Thyroid gland (tissue), 4 donors: ENCODE measurements at regions not wholly inside any gene's neighbourhood (a gene's known extent, or its start where the extent isn't known, plus 50 kb on each side); places are given as distances from the start of the nearest gene placed in this dataset.

Source experiments
- DNase-seq, 2 donors: peaks; one replicate each; pipeline ENCODE4 v3.0.0-alpha.2; 2019
- H3K27ac ChIP-seq, 3 donors: fragments of 200-600 bp; sonication (generic); 1 replicate in 2 of 3; 2 replicates in 1 of 3; pipeline ENCODE4 v1.5.1; 2016 to 2019; ENCODE audit warnings: mild to moderate bottlenecking in 1 of 3, moderate library complexity in 1 of 3
- H3K27me3 ChIP-seq: fragments of 200-600 bp; sonication (generic); one replicate; pipeline ENCODE4 v1.5.1; 2019
- H3K36me3 ChIP-seq, 2 donors: fragments of 200-600 bp; sonication (generic); one replicate each; pipeline ENCODE4 v1.5.1; 2016 to 2019
- H3K4me1 ChIP-seq, 2 donors: fragments of 200-600 bp; sonication (generic); one replicate each; pipeline ENCODE4 v1.5.1; 2017 to 2019
- H3K4me3 ChIP-seq, 3 donors: fragments of 200-600 bp; sonication (generic); replicated peaks in 1 of 3; 1 replicate in 2 of 3; 2 replicates in 1 of 3; pipeline ENCODE4 v1.5.1; 2016; ENCODE audit warnings: mild to moderate bottlenecking in 1 of 3
- H3K9me3 ChIP-seq: fragments of 200-600 bp; sonication (generic); one replicate; pipeline ENCODE4 v1.5.1; 2017
- POLR2A ChIP-seq, 2 donors: fragments of 450-650 bp; IDR thresholded peaks; one replicate each; pipeline ENCODE4 v1.6.1; 2017; ENCODE audit warnings: antibody characterized with exemption in 2 of 2, mild to moderate bottlenecking in 2 of 2, moderate library complexity in 1 of 2
- WGBS, 2 donors: methylation state at CpG; one replicate each; pipeline ENCODE4 v1.1.5; 2017; 5-methylcytosine and 5-hydroxymethylcytosine counted together
- intact Hi-C: fragments of 100-400 bp; cut with DNase I; formaldehyde crosslinking; loops from one replicate; pipeline ENCODE4 v1.15.1; 2023
- TF ChIP-seq, protein P1 (sequence below), 6 experiments: fragments of 200-600 bp in 3 of 6; fragments of 450-650 bp in 3 of 6; sonication (generic) in 3 of 6; IDR thresholded peaks; one replicate each; pipeline ENCODE4 v1.5.1; 2016 to 2019; ENCODE audit warnings: antibody characterized with exemption in 6 of 6, mild to moderate bottlenecking in 2 of 6, inconsistent platforms in 1 of 6, moderate library complexity in 1 of 6

DNA sequence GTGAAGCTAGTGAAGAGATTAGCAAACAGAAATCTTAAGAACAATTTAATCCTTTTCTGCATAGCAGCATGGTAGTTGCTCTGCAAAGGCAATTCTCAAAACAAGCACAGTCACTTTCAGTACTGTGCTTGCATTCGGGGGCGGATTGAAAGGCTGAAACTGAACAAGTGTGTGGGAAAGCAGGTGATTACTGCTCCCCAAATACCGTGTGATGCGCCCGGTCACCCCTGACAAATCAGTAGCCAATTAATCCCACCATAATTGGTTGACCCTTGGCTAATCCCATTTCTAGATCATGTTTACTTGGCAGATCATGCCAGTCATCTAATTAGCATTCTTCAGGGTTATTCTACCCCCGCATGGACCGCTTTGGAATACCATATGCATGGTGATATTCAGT is 76.5 kb upstream of the ADRB1 start:
- WGBS, 2 donors, result 76 to 90% methylated on average over 7 of the region's 7 CpGs
- no peaks in the 10 kb centered on the region for H3K9me3 ChIP-seq
- no peak overlapping the region for H3K4me3 ChIP-seq
- H3K4me1 ChIP-seq, result no peaks in the 10 kb centered on the region
- DNase-seq, result no peak
- no peaks in the 10 kb centered on the region for H3K36me3 ChIP-seq
- TF ChIP-seq, protein P1, sequence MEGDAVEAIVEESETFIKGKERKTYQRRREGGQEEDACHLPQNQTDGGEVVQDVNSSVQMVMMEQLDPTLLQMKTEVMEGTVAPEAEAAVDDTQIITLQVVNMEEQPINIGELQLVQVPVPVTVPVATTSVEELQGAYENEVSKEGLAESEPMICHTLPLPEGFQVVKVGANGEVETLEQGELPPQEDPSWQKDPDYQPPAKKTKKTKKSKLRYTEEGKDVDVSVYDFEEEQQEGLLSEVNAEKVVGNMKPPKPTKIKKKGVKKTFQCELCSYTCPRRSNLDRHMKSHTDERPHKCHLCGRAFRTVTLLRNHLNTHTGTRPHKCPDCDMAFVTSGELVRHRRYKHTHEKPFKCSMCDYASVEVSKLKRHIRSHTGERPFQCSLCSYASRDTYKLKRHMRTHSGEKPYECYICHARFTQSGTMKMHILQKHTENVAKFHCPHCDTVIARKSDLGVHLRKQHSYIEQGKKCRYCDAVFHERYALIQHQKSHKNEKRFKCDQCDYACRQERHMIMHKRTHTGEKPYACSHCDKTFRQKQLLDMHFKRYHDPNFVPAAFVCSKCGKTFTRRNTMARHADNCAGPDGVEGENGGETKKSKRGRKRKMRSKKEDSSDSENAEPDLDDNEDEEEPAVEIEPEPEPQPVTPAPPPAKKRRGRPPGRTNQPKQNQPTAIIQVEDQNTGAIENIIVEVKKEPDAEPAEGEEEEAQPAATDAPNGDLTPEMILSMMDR (IDR thresholded peaks at IDR 0.05), result no peak
- no peak for TF ChIP-seq POLR2A (IDR thresholded peaks at IDR 0.05)
- H3K27ac ChIP-seq, result no peak overlapping the region
- intact Hi-C loops, result no loop called here
- H3K27me3 ChIP-seq, result no peaks in the 10 kb centered on the region

DNA sequence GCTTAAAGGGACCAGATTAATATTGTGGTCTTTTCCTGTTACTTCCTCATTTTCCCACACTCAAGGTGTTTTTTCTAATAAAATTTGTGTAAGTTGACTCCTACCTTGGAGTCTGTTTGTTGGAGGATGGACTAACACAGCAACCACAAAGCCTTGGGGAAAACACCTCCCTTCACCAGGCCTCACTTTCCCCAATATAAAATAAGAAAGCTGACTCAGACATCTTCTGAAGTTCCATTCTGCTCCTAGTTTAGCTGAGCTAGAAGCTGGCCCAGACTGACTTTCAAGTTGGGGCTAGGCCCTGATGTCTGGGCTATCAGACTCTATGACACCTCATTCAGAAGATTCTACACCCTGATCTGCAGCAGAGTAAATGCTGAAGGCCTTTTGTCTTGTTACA is 73.0 kb upstream of the ADRB1 start:
- no peaks in the 10 kb centered on the region for H3K9me3 ChIP-seq
- no peak overlapping the region for H3K4me3 ChIP-seq
- intact Hi-C loops, result no loop called here
- H3K4me1 ChIP-seq, result no peaks in the 10 kb centered on the region
- no peak overlapping the region for H3K27ac ChIP-seq
- no peaks in the 10 kb centered on the region for H3K36me3 ChIP-seq
- no peak for DNase-seq
- no peak for TF ChIP-seq POLR2A (IDR thresholded peaks at IDR 0.05)
- TF ChIP-seq, protein P1 (IDR thresholded peaks at IDR 0.05), result no peak
- no peaks in the 10 kb centered on the region for H3K27me3 ChIP-seq

DNA sequence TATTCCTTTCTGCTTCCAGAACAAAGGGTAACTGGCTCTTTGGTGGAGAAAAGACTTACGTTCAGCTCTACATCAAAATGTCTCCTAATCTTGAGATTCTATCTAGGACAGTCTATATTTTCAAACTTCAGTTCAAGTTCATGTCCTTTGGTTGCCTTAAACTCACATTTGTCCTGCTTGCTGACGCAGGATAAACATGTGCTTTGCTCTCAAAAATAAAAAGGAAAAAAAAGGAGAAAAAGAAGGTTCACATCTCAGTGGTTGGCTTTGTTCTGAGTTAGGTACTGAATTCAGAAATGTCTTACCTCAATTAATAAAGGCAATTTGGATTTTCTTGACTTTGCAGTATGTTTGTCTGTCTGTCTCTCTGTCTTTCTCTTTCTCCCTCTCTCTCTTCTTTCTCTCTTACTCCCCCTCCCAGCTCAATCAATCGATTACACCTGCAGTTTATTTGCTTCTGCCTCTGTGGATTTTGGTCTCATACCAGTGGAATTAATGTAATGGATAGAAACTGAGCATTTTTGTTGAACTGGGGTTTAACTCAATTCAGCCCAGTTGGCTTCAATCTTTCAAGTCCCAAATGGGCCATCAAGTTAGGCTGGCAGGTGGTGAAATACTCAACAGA is 72.2 kb upstream of the ADRB1 start:
- no peak for DNase-seq
- H3K9me3 ChIP-seq, result no peaks in the 10 kb centered on the region
- H3K27me3 ChIP-seq, result no peaks in the 10 kb centered on the region
- 94 to 97% methylated on average over 3 of the region's 3 CpGs for WGBS, 2 donors
- no peak overlapping the region for H3K27ac ChIP-seq
- intact Hi-C loops, result no loop called here
- H3K4me1 ChIP-seq, result no peaks in the 10 kb centered on the region
- no peaks in the 10 kb centered on the region for H3K36me3 ChIP-seq
- H3K4me3 ChIP-seq, result no peak overlapping the region
- TF ChIP-seq, protein P1 (IDR thresholded peaks at IDR 0.05), result no peak
- TF ChIP-seq POLR2A (IDR thresholded peaks at IDR 0.05), result no peak

DNA sequence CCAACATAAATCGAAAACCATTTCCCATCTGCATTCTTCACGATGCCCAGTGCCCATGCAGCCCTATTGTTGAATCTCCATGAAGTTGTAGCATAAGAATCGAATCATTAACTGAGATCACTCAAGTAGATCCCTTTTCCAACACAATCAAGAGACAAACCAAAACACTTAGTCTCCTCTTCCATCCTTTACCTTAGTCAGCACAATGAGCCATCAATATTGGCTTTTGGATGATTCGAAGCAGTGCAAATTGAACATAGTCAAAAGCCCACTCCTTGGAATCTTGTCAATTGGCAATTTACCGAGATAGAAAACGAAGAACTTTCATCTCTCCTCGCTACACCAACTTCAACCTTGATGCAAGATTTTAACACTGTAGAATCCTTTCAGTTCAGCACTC is 66.5 kb upstream of the ADRB1 start:
- Histone ChIP-seq H3K27ac (no peak overlapping the region), H3K4me3 (no peak overlapping the region), H3K36me3 (no peaks in the 10 kb centered on the region), H3K27me3 (no peaks in the 10 kb centered on the region), H3K9me3 (no peaks in the 10 kb centered on the region), H3K4me1 (peaks cover 4% of the 10 kb centered on the region in 2 donors)
- intact Hi-C loops, result no loop called here
- TF ChIP-seq, protein P1 (IDR thresholded peaks at IDR 0.05), result no peak
- TF ChIP-seq POLR2A (IDR thresholded peaks at IDR 0.05), result no peak
- 95 to 96% methylated on average over 7 of the region's 7 CpGs for WGBS, 2 donors
- no peak for DNase-seq

DNA sequence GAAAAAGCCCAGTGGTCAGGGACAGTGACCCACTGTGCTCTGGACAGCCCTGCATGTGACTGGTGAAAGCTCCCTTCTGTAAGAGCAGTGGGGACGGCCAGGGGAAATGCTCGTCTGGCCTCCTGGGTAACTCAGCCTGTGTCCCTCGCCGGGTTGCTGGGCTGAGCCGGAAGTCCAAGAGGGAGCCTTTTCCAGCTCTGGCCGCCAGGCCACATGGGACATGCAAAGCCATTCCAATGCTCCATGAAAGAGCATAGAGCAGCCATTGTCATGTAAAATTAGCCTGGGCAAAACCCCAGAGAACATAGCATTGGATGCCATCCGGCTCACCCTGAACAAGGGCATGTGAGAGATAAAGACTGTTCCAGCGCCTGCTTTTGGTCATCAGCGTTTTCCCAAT is 64.9 kb upstream of the ADRB1 start:
- DNase-seq, result no peak
- Histone ChIP-seq H3K27ac (no peak overlapping the region), H3K4me3 (no peak overlapping the region), H3K27me3 (no peaks in the 10 kb centered on the region), H3K4me1 (peaks cover 19% of the 10 kb centered on the region in 2 donors), H3K36me3 (no peaks in the 10 kb centered on the region), H3K9me3 (no peaks in the 10 kb centered on the region)
- WGBS, 2 donors, result 86% methylated on average over 8 to 9 of the region's 9 CpGs
- intact Hi-C loops, result no loop called here
- no peak for TF ChIP-seq POLR2A (IDR thresholded peaks at IDR 0.05)
- TF ChIP-seq, protein P1 (IDR thresholded peaks at IDR 0.05), result no peak
